ENCODE measurements at regions not wholly inside any gene's neighbourhood (a gene's known extent, or its start where the extent isn't known, plus 50 kb on each side); places are given as distances from the start of the nearest gene placed in this dataset.
A peak's percentile ranks its signal among the peaks of the same experiment; 100 is the strongest.

DNA sequence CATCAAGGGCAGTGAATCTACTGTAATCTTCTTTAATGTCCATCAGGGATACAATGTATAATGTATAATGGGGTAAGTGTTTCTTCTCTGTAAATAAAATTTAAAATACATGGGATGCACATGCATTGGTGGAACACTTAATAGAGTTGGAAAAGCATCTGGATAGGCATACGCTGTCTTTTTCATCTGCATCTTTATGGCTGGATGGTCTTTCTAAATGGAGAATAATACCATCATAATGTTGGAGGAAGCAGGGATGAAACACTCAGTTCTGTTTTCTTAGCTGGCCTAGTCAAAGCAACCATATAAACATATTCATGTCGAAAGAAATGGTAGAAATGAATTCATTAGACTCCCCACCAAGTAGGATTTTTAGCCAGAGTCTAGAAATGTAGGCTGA, 202.8 kb downstream of the CDCA7 start:
- TF ChIP-seq EZH2 (IDR thresholded peaks at IDR 0.05; ENCODE audit: borderline replicate concordance, low read depth, low read length, poor library complexity, severe bottlenecking), result no peak
- TF ChIP-seq, protein P1, sequence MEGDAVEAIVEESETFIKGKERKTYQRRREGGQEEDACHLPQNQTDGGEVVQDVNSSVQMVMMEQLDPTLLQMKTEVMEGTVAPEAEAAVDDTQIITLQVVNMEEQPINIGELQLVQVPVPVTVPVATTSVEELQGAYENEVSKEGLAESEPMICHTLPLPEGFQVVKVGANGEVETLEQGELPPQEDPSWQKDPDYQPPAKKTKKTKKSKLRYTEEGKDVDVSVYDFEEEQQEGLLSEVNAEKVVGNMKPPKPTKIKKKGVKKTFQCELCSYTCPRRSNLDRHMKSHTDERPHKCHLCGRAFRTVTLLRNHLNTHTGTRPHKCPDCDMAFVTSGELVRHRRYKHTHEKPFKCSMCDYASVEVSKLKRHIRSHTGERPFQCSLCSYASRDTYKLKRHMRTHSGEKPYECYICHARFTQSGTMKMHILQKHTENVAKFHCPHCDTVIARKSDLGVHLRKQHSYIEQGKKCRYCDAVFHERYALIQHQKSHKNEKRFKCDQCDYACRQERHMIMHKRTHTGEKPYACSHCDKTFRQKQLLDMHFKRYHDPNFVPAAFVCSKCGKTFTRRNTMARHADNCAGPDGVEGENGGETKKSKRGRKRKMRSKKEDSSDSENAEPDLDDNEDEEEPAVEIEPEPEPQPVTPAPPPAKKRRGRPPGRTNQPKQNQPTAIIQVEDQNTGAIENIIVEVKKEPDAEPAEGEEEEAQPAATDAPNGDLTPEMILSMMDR (conservative IDR thresholded peaks at IDR 0.05; ENCODE audit: low read depth, low read length), result no peak
- H3K36me3 ChIP-seq (ENCODE audit: insufficient read depth, low read length, poor library complexity, severe bottlenecking), result no peaks in the 10 kb centered on the region
- H3K27ac ChIP-seq (ENCODE audit: low read depth, low read length, poor library complexity, severe bottlenecking), result no peak overlapping the region
- ChIA-PET POLR2A (ENCODE audit: low non-redundant PET) (no interaction called here), CTCF (no interaction called here)
- no peak overlapping the region for H3K4me3 ChIP-seq (ENCODE audit: low read depth, low read length, poor library complexity, severe bottlenecking)
- DNase-seq (ENCODE audit: low spot score), result no peak
- intact Hi-C loops (cut with micrococcal nuclease; ENCODE audit: unreplicated experiment), result no loop called here
- H3K27me3 ChIP-seq (replicated peaks; ENCODE audit: insufficient read depth, low read depth, low read length, poor library complexity), result peaks cover 20% of the 10 kb centered on the region
- no TSS peak for BruUV-seq (replicated peaks)
- no peaks in the 10 kb centered on the region for H3K9me3 ChIP-seq (ENCODE audit: low read depth, low read length, poor library complexity, severe bottlenecking)
- peaks cover 8% of the 10 kb centered on the region for H3K4me1 ChIP-seq (ENCODE audit: insufficient read depth, low read length, poor library complexity, severe bottlenecking)

DNA sequence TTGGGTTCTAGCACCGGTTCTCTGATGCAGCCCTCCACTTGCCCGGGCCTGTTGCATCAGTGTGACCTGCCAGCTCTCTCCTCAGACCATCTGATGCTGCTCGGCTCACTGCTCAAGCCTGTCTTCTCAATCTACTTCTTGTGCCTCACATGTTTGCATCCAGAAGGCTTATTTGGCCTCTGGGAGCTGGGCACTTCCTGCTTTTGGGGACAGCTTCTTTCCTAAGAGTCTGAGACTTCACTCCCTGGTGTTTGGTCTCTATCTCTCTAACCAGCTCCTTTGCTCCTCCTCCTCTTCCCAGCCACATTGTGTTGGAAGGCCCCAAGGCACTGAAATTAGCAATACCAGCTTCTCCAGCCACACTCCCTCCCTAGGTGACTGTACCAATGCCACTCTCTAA, 212.8 kb downstream of the CDCA7 start:
- H3K27ac ChIP-seq (ENCODE audit: low read depth, low read length, poor library complexity, severe bottlenecking), result no peak overlapping the region
- peaks cover 3% of the 10 kb centered on the region for H3K27me3 ChIP-seq (replicated peaks; ENCODE audit: insufficient read depth, low read depth, low read length, poor library complexity)
- no peak for DNase-seq (ENCODE audit: low spot score)
- no peaks in the 10 kb centered on the region for H3K36me3 ChIP-seq (ENCODE audit: insufficient read depth, low read length, poor library complexity, severe bottlenecking)
- intact Hi-C loops (cut with micrococcal nuclease; ENCODE audit: unreplicated experiment), result no loop called here
- H3K9me3 ChIP-seq (ENCODE audit: low read depth, low read length, poor library complexity, severe bottlenecking), result no peaks in the 10 kb centered on the region
- CTCF ChIA-PET, result interaction anchor here (0.9 to 1.5 kb wide), 2 partner anchors 118 to 165 kb away, joined by 3 to 5 read pairs; no protein-coding TSS in a partner anchor
- H3K4me3 ChIP-seq (ENCODE audit: low read depth, low read length, poor library complexity, severe bottlenecking), result no peak overlapping the region
- no TSS peak for BruUV-seq (replicated peaks)
- POLR2A ChIA-PET (ENCODE audit: low non-redundant PET), result no interaction called here
- no peaks in the 10 kb centered on the region for H3K4me1 ChIP-seq (ENCODE audit: insufficient read depth, low read length, poor library complexity, severe bottlenecking)
- no peak for TF ChIP-seq EZH2 (IDR thresholded peaks at IDR 0.05; ENCODE audit: borderline replicate concordance, low read depth, low read length, poor library complexity, severe bottlenecking)
- TF ChIP-seq, protein P1 (conservative IDR thresholded peaks at IDR 0.05; ENCODE audit: low read depth, low read length), result no peak

DNA sequence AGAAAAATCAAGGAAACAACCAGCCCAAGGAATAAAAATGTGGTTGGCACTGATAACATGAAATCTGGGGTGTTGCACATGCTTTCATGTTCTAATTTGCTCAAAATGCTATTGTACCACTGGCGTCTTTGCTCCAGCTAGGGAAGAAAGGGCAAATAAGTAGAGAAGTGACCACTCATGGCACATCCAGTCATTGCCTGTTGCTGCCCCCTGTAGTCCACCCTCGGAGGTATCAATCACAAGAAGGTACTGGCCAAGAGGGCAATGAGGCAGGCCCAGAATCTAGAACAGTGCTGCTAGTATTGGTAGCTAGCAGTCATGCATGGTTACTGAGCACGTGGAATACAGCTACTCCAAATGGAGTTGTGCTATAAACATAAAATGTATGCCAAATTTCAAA, 213.4 kb downstream of the CDCA7 start:
- intact Hi-C loops (cut with micrococcal nuclease; ENCODE audit: unreplicated experiment), result no loop called here
- no peak for TF ChIP-seq EZH2 (IDR thresholded peaks at IDR 0.05; ENCODE audit: borderline replicate concordance, low read depth, low read length, poor library complexity, severe bottlenecking)
- TF ChIP-seq, protein P1 (conservative IDR thresholded peaks at IDR 0.05; ENCODE audit: low read depth, low read length), result peak; percentile 37
- ChIA-PET POLR2A (ENCODE audit: low non-redundant PET) (no interaction called here), CTCF (interaction anchor here (0.9 to 1.5 kb wide), 2 partner anchors 119 to 165 kb away, joined by 3 to 5 read pairs; no protein-coding TSS in a partner anchor)
- no peak overlapping the region for H3K4me3 ChIP-seq (ENCODE audit: low read depth, low read length, poor library complexity, severe bottlenecking)
- no TSS peak for BruUV-seq (replicated peaks)
- no peaks in the 10 kb centered on the region for H3K9me3 ChIP-seq (ENCODE audit: low read depth, low read length, poor library complexity, severe bottlenecking)
- no peak overlapping the region for H3K27ac ChIP-seq (ENCODE audit: low read depth, low read length, poor library complexity, severe bottlenecking)
- H3K4me1 ChIP-seq (ENCODE audit: insufficient read depth, low read length, poor library complexity, severe bottlenecking), result no peaks in the 10 kb centered on the region
- H3K36me3 ChIP-seq (ENCODE audit: insufficient read depth, low read length, poor library complexity, severe bottlenecking), result no peaks in the 10 kb centered on the region
- H3K27me3 ChIP-seq (replicated peaks; ENCODE audit: insufficient read depth, low read depth, low read length, poor library complexity), result peaks cover 3% of the 10 kb centered on the region
- peak; percentile 23 for DNase-seq (ENCODE audit: low spot score)

Data from A673 (cell line).